ENCODE measurements at regions not wholly inside any gene's neighbourhood (a gene's known extent, or its start where the extent isn't known, plus 50 kb on each side); places are given as distances from the start of the nearest gene placed in this dataset.
"Not testable (repeated sequence)": the region's sequence is repeated elsewhere in the genome, so short reads cannot be mapped to it uniquely, and the experiment has no call there.

DNA sequence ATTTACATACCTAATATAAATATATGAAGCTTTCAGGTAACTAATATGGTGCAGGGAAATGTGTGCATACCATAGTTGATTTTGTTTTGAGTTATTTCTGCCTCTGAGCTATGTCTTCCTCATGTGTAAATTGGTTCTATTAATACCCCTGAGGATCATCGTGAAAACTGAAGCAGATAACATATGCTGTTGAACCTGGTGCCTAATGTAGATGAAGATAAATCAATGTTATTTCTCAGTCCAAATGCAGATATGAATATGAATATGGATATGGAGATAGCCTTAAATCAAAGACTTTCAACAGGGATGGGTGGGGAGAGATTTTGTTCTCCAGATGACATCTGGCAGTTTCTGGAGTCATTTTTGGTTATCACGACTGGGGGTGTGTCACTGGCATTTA, 122.3 kb upstream of the ANKRD30A start:
- TF ChIP-seq, protein P1, sequence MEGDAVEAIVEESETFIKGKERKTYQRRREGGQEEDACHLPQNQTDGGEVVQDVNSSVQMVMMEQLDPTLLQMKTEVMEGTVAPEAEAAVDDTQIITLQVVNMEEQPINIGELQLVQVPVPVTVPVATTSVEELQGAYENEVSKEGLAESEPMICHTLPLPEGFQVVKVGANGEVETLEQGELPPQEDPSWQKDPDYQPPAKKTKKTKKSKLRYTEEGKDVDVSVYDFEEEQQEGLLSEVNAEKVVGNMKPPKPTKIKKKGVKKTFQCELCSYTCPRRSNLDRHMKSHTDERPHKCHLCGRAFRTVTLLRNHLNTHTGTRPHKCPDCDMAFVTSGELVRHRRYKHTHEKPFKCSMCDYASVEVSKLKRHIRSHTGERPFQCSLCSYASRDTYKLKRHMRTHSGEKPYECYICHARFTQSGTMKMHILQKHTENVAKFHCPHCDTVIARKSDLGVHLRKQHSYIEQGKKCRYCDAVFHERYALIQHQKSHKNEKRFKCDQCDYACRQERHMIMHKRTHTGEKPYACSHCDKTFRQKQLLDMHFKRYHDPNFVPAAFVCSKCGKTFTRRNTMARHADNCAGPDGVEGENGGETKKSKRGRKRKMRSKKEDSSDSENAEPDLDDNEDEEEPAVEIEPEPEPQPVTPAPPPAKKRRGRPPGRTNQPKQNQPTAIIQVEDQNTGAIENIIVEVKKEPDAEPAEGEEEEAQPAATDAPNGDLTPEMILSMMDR (IDR thresholded peaks at IDR 0.05; ENCODE audit: control extremely low read depth, extremely low read depth), result no peak
- Histone ChIP-seq H3K27ac (ENCODE audit: low read depth in 1 of 2, low read length in 1 of 2) (no peak overlapping the region), H3K4me3 (no peak overlapping the region), H3K27me3 (ENCODE audit: control insufficient read depth in 3 of 3, insufficient read depth in 3 of 3, low read length in 2 of 3) (no peaks in the 10 kb centered on the region), H3K36me3 (ENCODE audit: control insufficient read depth in 4 of 4, insufficient read depth in 4 of 4, low read length in 4 of 4) (no peaks in the 10 kb centered on the region), H3K9ac (ENCODE audit: insufficient read depth in 1 of 2, low read length in 2 of 2) (no peak overlapping the region), H3K4me1 (ENCODE audit: control insufficient read depth in 5 of 5, insufficient read depth in 5 of 5, low read length in 5 of 5) (no peaks in the 10 kb centered on the region), H3K9me3 (ENCODE audit: control insufficient read depth in 4 of 4, insufficient read depth in 3 of 4, low read length in 3 of 4) (peaks cover 0 to 3% (median 0%) of the 10 kb centered on the region in 4 donors)
- ATAC-seq (ENCODE audit: insufficient read depth, low FRiP score) (no peak), DNase-seq (no peak)
- WGBS, 2 donors, result 75 to 84% methylated on average over 2 of the region's 2 CpGs

DNA sequence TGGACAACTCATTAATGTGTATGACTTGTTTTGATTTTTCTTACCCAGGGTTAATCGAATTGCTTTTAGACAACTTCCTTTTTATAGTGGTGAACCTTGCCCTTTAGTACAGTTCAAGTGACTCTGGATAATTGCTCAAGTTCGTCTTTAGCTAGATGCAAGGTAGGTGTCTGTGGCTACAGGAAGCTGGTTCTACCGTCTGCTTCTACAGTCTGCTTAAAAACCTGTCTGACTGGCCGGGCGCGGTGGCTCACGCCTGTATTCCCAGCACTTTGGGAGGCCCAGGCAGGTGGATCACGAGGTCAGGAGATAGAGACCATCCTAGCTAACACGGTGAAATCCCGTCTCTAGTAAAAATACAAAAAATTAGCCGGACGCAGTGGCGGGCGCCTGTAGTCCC, 129.6 kb upstream of the ANKRD30A start:
- not testable (repeated sequence) for H3K36me3 ChIP-seq (ENCODE audit: control insufficient read depth in 4 of 4, insufficient read depth in 4 of 4, low read length in 4 of 4); H3K4me3 ChIP-seq; DNase-seq; H3K27ac ChIP-seq (ENCODE audit: low read depth in 1 of 2, low read length in 1 of 2); H3K9me3 ChIP-seq (ENCODE audit: control insufficient read depth in 4 of 4, insufficient read depth in 3 of 4, low read length in 3 of 4); H3K9ac ChIP-seq (ENCODE audit: insufficient read depth in 1 of 2, low read length in 2 of 2); ATAC-seq (ENCODE audit: insufficient read depth, low FRiP score); H3K27me3 ChIP-seq (ENCODE audit: control insufficient read depth in 3 of 3, insufficient read depth in 3 of 3, low read length in 2 of 3); H3K4me1 ChIP-seq (ENCODE audit: control insufficient read depth in 5 of 5, insufficient read depth in 5 of 5, low read length in 5 of 5)
- 90% methylated on average over 14 of the region's 14 CpGs for WGBS, 2 donors

DNA sequence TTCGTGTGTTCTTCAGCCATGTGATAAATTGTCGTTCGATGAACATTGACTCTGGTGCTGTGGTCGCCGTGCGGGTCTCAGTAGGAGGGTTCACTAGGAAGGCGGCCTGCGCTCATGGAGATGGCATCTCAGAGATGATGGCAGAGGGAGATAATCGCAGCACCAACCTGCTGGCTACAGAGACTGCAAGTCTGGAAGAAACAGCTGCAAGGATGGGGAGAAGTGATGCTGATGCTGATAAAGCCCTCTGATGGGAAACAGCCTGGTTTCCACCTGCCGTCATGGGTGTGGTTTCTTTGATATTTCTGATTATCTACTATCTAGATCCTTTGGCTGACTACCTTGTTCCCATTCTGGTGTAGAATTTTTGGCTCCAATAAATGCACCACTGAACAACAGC, 130.5 kb upstream of the ANKRD30A start:
- Histone ChIP-seq H3K9ac (ENCODE audit: insufficient read depth in 1 of 2, low read length in 2 of 2) (no peak overlapping the region), H3K4me3 (no peak overlapping the region), H3K27ac (ENCODE audit: low read depth in 1 of 2, low read length in 1 of 2) (no peak overlapping the region), H3K36me3 (ENCODE audit: control insufficient read depth in 4 of 4, insufficient read depth in 4 of 4, low read length in 4 of 4) (no peaks in the 10 kb centered on the region), H3K9me3 (ENCODE audit: control insufficient read depth in 4 of 4, insufficient read depth in 3 of 4, low read length in 3 of 4) (peaks cover 0 to 12% (median 2%) of the 10 kb centered on the region in 4 donors), H3K27me3 (ENCODE audit: control insufficient read depth in 3 of 3, insufficient read depth in 3 of 3, low read length in 2 of 3) (no peaks in the 10 kb centered on the region), H3K4me1 (ENCODE audit: control insufficient read depth in 5 of 5, insufficient read depth in 5 of 5, low read length in 5 of 5) (no peaks in the 10 kb centered on the region)
- WGBS, 2 donors, result 89% methylated on average over 10 of the region's 10 CpGs
- TF ChIP-seq, protein P1 (IDR thresholded peaks at IDR 0.05; ENCODE audit: control extremely low read depth, extremely low read depth), result no peak
- DNase-seq (no peak), ATAC-seq (ENCODE audit: insufficient read depth, low FRiP score) (no peak)

DNA sequence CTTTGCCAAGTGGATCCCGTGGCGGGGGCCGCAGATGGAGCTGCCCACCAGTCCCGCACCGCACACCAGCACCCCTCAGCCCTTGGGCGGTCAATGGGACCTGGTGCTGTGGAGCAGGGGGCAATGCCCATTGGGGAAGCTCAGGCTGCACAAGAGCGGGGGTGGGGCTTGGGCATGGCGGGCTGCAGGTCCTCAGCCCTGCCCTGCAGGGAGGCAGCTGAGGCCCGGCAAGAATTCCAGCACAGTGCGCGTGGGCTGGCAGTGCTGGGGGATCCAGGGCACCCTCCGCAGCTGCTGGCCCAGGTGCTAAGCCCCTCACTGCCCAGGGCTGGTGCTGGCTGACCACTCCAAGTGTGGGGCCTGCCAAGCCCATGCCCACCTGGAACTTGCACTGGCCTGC, 136.2 kb upstream of the ANKRD30A start:
- no peaks in the 10 kb centered on the region for H3K36me3 ChIP-seq (ENCODE audit: control insufficient read depth in 4 of 4, insufficient read depth in 4 of 4, low read length in 4 of 4)
- H3K27ac ChIP-seq (ENCODE audit: low read depth in 1 of 2, low read length in 1 of 2), result no peak overlapping the region
- no peak overlapping the region for H3K9ac ChIP-seq (ENCODE audit: insufficient read depth in 1 of 2, low read length in 2 of 2)
- no peaks in the 10 kb centered on the region for H3K27me3 ChIP-seq (ENCODE audit: control insufficient read depth in 3 of 3, insufficient read depth in 3 of 3, low read length in 2 of 3)
- H3K9me3 ChIP-seq (ENCODE audit: control insufficient read depth in 4 of 4, insufficient read depth in 3 of 4, low read length in 3 of 4), result peaks cover 0 to 12% (median 6%) of the 10 kb centered on the region in 4 donors
- TF ChIP-seq, protein P1 (IDR thresholded peaks at IDR 0.05; ENCODE audit: control extremely low read depth, extremely low read depth), result no peak
- no peaks in the 10 kb centered on the region for H3K4me1 ChIP-seq (ENCODE audit: control insufficient read depth in 5 of 5, insufficient read depth in 5 of 5, low read length in 5 of 5)
- no peak overlapping the region for H3K4me3 ChIP-seq
- DNase-seq, result no peak
- no peak for ATAC-seq (ENCODE audit: insufficient read depth, low FRiP score)
- 93% methylated on average over 12 of the region's 12 CpGs for WGBS, 2 donors
